CD4-positive, alpha-beta T cell treated with Interleukin-10 for 1 hour (primary cell): ENCODE measurements at regions not wholly inside any gene's neighbourhood (a gene's known extent, or its start where the extent isn't known, plus 50 kb on each side); places are given as distances from the start of the nearest gene placed in this dataset.
"Not testable (repeated sequence)": the region's sequence is repeated elsewhere in the genome, so short reads cannot be mapped to it uniquely, and the experiment has no call there.

Experiments used
- DNase-seq: peaks from one replicate; pipeline ENCODE4 v3.0.0-alpha.2; 2020

GRCh38 chr1:149841597-149842238, 57.6 kb upstream of the BOLA1 start:
- not testable (repeated sequence) for DNase-seq

GRCh38 chr1:149842458-149843064, 56.8 kb upstream of the BOLA1 start:
- not testable (repeated sequence) for DNase-seq

- DNase-seq, result peak; percentile 12
These were observed 55.8 kb upstream of the BOLA1 start for GRCh38 chr1:149843431-149844041.

GRCh38 chr1:149844101-149844500, 55.3 kb upstream of the BOLA1 start:
- DNase-seq, result peak; percentile 21

GRCh38 chr1:149844650-149845255, 54.6 kb upstream of the BOLA1 start:
- peak; percentile 0 for DNase-seq

GRCh38 chr1:149845416-149845815, 54.0 kb upstream of the BOLA1 start:
- DNase-seq, result peak; percentile 28

GRCh38 chr1:149846042-149846441, 53.3 kb upstream of the BOLA1 start:
- peak; percentile 1 for DNase-seq

GRCh38 chr1:149846593-149847466, 52.5 kb upstream of the BOLA1 start:
- peak; percentile 0 for DNase-seq

- peak; percentile 4 for DNase-seq
These were observed 50.8 kb upstream of the BOLA1 start for GRCh38 chr1:149848340-149849110.

- peak; percentile 0 for DNase-seq
These were observed 50.0 kb upstream of the BOLA1 start for GRCh38 chr1:149849111-149849946.
